IPS-NIHi7 (cell line): ENCODE measurements at regions not wholly inside any gene's neighbourhood (a gene's known extent, or its start where the extent isn't known, plus 50 kb on each side); places are given as distances from the start of the nearest gene placed in this dataset.

Experiments used
- DNase-seq: peaks from one replicate; pipeline ENCODE4 v3.0.0; 2012; ENCODE audit warnings: mixed read lengths; ENCODE audit errors: extremely low spot score

DNA sequence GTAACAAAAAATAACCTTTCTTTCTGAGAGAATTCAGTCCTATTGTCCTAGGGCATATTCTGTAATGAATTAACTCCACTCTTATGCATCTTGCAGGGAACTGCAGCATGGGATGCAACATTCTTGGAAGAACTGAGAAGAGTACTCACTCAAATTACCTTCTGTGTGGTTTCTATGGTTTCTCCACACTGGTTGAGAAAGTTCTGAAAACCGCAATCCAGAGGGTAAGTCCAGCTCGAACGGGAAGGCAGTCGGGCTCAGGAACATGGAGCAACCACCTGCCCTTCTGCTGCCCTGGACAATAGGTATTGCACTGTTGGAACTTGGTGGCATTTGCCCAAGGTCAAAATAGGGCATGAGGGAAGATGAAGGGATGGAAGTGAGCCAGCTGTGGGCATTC, 59.6 kb upstream of the CDK13 start:
- DNase-seq = no peak

DNA sequence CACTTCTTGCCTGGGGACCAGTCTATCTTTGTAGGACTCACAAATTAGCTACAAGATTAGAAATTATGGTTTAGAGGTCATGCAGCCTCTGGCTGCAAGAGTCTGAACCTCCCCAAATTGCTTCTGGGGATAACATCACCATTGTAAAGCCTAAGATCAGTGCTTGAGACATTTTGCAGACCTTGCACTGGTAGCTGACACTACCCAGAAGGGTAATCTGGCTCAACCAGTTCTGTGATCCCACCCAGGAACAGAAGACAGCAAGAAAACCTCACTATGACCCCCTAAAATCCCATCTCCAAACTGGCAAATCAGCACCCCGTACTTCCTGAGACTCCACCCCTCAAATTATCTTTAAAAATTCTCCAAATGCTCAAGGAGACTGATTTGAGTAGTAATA, 58.2 kb upstream of the CDK13 start:
- no peak for DNase-seq

DNA sequence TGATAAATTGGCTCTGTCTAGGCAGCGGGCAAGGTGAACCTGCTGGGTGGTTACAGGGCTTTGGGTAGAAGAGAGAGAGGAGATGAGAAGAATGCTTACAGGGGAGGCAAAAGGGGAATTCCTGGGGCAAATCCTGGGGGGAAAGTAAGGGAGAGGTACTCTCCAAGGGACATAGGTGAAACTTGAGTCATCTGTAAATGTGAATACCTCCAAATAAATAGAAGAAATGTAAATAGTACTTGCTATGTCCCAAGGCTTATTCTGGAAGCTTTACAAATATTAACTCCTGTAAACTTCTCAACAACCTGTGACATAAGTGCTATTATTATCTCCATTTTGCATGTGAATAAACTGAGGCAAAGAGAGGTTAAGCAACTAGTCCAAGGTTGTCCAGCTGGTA, 57.7 kb upstream of the CDK13 start:
- no peak for DNase-seq

DNA sequence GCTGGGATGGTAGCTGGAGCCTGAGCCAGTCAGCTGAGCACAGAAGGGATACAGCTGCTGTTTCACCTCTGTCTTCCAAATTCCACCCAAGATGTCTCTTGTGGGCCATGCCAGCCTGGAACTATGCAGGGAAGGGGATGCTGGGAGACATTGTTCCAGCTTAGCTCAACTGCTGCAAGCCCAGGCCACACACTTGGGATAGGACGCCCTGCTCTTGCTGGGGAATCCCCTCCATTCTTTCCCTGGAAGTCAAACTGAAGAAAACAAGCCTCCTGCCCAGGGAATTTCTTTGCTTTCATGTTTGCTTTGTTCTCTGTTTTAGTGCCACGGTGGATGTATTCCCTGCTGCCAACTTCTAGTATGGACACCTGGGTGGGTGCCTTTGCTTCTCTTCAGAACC, 55.2 kb upstream of the CDK13 start:
- no peak for DNase-seq

DNA sequence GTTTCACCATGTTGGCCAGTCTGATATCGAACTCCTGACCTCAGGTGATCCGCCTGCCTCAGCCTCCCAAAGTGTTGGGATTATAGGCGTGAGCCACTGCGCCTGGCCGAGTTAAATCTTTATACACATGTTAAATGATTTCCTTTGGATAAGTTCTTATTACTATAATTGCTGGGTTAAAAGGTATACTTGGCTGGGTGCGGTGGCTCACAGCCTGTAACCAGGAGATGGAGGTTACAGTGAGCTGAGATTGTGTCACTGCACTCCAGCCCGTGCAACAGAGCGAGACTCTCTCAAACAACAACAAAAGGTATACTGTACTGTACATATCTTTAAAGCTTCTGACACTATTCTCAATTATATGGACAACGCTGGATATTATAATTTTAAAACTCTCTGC, 53.2 kb upstream of the CDK13 start:
- DNase-seq = no peak

DNA sequence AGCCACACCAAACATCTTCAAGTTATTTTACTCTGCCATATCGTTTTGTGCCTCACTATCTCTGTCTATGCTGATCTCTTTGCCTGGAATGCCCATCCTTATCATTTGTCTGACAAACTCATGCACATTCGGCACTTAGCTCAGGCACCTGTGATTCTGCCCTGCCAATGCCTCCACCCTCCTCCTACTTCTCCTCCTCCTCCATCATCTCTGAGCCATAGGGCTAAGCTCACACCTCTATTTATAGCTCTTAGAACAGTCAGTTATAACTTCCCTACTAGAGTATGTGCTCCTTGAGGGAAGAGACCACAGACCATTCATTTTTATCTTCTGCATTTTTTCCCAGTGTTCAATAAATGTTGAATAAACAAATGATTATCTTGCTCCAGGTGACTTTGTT, 51.2 kb upstream of the CDK13 start:
- DNase-seq = no peak
